IPS DF 6.9 (cell line): ENCODE measurements at regions not wholly inside any gene's neighbourhood (a gene's known extent, or its start where the extent isn't known, plus 50 kb on each side); places are given as distances from the start of the nearest gene placed in this dataset.

Source experiments
- DNase-seq: peaks from one replicate; pipeline ENCODE4 v3.0.0-alpha.2; 2013; ENCODE audit warnings: low read depth, low spot score
- H3K27ac ChIP-seq: one replicate; pipeline ENCODE4 v1.5.1; 2013; ENCODE audit warnings: low read length, control low read depth
- H3K27me3 ChIP-seq: 2 replicates; pipeline ENCODE4 v1.6.1; 2013; ENCODE audit warnings: mild to moderate bottlenecking, low read length; ENCODE audit not compliant: control insufficient read depth, insufficient read depth
- H3K36me3 ChIP-seq: 2 replicates; pipeline ENCODE4 v1.6.1; 2013; ENCODE audit warnings: low read length; ENCODE audit not compliant: control insufficient read depth, insufficient read depth
- H3K4me1 ChIP-seq: 2 replicates; pipeline ENCODE4 v1.6.1; 2013; ENCODE audit warnings: low read length; ENCODE audit not compliant: control insufficient read depth, insufficient read depth
- H3K4me3 ChIP-seq: 2 replicates; pipeline ENCODE4 v1.5.1; 2013; ENCODE audit warnings: mild to moderate bottlenecking, low read length
- H3K9me3 ChIP-seq: 2 replicates; pipeline ENCODE4 v1.6.1; 2013; ENCODE audit warnings: low read length, inconsistent platforms; ENCODE audit not compliant: control insufficient read depth, insufficient read depth
- WGBS: extraction: QIAGEN DNeasy Blood & Tissue Kit; methylation state at CpG from one replicate; pipeline ENCODE4 v1.1.7; 2013; ENCODE audit warnings: mixed read lengths, missing lambda C conversion rate; ENCODE audit not compliant: insufficient read length, insufficient coverage; 5-methylcytosine and 5-hydroxymethylcytosine counted together

- Histone ChIP-seq H3K27ac (no peak overlapping the region), H3K4me1 (0 out of 2 replicates have a peak, but pooled peaks cover 2% of the 10 kb centered on the region), H3K9me3 (no peaks in the 10 kb centered on the region), H3K4me3 (no peak overlapping the region), H3K36me3 (no peaks in the 10 kb centered on the region), H3K27me3 (no peaks in the 10 kb centered on the region)
- DNase-seq: no peak
These were observed 698.3 kb downstream of the MAFB start for GRCh38 chr20:39990692-39991091.

GRCh38 chr20:39988991-39989390, 700.0 kb downstream of the MAFB start:
- DNase-seq: no peak
- Histone ChIP-seq H3K4me3 (no peak overlapping the region), H3K36me3 (no peaks in the 10 kb centered on the region), H3K9me3 (no peaks in the 10 kb centered on the region), H3K27ac (no peak overlapping the region), H3K4me1 (0 out of 2 replicates have a peak, but pooled peaks cover 2% of the 10 kb centered on the region), H3K27me3 (no peaks in the 10 kb centered on the region)
- no CpG with 5 or more reads among the region's 1 CpG for WGBS

DNA sequence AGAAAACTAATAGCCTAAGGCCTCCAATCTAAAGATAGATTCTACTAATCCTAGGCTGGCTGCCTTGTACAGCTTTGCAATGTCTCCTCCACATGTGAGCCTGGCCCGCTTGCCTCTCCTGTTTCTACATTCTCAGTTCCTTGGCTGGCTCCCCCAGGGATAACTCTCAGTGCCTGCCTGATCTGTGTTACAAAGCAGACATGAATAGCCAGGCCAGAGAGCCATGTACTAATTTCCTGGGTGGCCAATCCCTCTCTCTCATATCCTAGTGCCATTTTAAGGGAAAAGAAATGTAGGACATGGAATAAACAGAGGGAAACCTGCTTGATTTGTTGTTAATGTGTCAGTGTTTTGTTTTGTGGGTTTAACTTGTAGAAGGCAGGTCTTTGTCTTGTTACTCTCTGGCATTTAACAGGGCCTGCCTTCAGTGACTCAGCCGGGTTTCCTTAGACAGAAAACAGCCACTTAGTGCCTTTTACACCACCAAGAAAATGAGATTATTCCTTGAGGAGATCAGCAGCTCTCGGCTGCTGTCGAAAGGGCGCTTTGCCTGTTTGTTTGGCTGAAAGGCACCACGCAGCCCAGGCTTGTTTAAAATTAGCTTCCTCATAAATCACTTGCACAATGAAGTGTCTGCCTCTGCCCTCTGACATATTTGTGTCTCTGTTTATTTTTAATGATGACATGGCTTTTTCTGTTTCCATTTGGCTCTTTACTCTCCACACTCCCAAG, 702.7 kb downstream of the MAFB start:
- Histone ChIP-seq H3K27me3 (no peaks in the 10 kb centered on the region), H3K27ac (no peak overlapping the region), H3K4me1 (0 out of 2 replicates have a peak, but pooled peaks cover 2% of the 10 kb centered on the region), H3K9me3 (no peaks in the 10 kb centered on the region), H3K4me3 (no peak overlapping the region), H3K36me3 (no peaks in the 10 kb centered on the region)
- no CpG with 5 or more reads among the region's 6 CpGs for WGBS
- no peak for DNase-seq

- Histone ChIP-seq H3K27me3 (no peaks in the 10 kb centered on the region), H3K4me1 (0 out of 2 replicates have a peak, but pooled peaks cover 2% of the 10 kb centered on the region), H3K4me3 (no peak overlapping the region), H3K9me3 (no peaks in the 10 kb centered on the region), H3K36me3 (no peaks in the 10 kb centered on the region), H3K27ac (no peak overlapping the region)
- no peak for DNase-seq
- WGBS: no CpG with 5 or more reads among the region's 5 CpGs
These were observed 703.7 kb downstream of the MAFB start for GRCh38 chr20:39985271-39985827.

GRCh38 chr20:39983655-39984054, 705.4 kb downstream of the MAFB start:
- H3K36me3 ChIP-seq: no peaks in the 10 kb centered on the region
- no CpG with 5 or more reads among the region's 1 CpG for whole genome bisulfite sequencing

DNA sequence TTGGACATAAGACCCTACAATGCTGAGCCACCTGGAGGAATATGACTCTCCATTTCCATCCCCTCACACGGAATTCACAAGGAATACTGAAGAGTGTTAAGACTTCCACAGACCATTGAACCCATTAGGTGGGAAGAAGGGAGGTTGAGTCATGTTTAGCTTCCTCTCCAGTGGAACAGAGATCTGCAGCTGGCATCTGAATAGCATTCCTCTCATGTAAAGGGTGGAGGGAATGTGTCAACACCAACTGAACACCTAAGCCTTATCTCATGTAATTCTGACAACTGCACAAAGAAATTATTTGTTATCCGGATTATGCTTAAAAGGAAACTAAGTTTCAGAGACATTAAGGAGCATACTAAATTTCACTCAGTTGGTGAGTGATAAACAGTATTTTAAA, 705.9 kb downstream of the MAFB start:
- no peak for DNase-seq
- Histone ChIP-seq H3K9me3 (no peaks in the 10 kb centered on the region), H3K27me3 (no peaks in the 10 kb centered on the region), H3K4me3 (no peak overlapping the region), H3K27ac (no peak overlapping the region), H3K4me1 (0 out of 2 replicates have a peak, but pooled peaks cover 2% of the 10 kb centered on the region), H3K36me3 (no peaks in the 10 kb centered on the region)
- no CpG with 5 or more reads among the region's 2 CpGs for WGBS

More at GRCh38 chr20:39983655-39984054, 705.4 kb downstream of the MAFB start:
- no peak overlapping the region for H3K4me3 ChIP-seq
- no peak overlapping the region for H3K27ac ChIP-seq
- H3K9me3 ChIP-seq: no peaks in the 10 kb centered on the region
- 0 out of 2 replicates have a peak, but pooled peaks cover 2% of the 10 kb centered on the region for H3K4me1 ChIP-seq
- no peaks in the 10 kb centered on the region for H3K27me3 ChIP-seq
- DNase-seq: no peak

DNA sequence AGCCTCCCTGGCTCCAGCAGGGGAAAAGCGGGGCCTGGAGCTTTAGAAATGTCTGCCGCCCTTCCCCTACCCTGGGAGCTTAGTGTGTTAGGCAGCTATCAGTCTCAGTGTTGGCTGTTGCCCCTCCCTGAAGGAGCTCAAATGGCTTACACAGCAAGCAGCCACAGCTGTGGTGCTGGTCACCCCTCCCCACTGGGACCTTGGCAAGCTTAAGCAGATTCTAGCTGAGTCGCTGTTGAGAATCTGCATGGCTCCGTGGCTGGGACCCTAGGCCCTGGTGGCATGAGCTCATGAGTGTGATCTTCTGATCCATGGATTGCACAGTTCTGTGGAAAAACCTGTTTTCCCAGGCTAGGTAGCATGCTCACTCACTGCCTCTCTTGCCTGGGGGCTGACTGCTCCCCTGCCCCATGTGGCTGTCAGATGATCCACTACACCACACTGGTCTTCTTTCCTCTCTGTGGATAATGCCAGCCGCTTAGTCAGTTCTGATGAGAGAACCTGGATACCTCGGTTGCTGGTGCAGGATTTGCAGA, 714.0 kb downstream of the MAFB start:
- no CpG with 5 or more reads among the region's 6 CpGs for WGBS

DNA sequence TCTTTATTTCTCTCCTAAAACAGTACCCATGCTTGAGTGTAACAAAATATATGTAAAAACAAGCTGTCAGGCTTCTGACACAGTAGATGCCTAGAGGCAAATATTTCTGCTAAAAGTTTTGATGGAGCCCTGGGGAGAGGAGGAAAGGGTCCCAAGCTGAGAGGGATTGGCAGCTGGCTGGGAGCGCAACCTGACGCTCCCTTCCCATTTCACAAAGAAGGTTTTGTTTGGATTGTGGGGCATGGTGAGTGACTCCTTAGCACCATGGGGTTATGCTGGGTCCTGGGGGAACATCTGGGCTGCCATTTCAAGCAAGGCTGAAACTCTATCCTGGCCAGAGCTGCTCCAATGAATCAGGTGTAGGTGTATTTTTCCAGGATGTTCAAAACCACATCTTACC, 720.5 kb downstream of the MAFB start:
- no CpG with 5 or more reads among the region's 2 CpGs for WGBS

More for the DNA sequence above, 714.0 kb downstream of the MAFB start:
- no peaks in the 10 kb centered on the region for H3K36me3 ChIP-seq
- H3K27ac ChIP-seq: no peak overlapping the region
- no peaks in the 10 kb centered on the region for H3K27me3 ChIP-seq
- H3K9me3 ChIP-seq: no peaks in the 10 kb centered on the region
- DNase-seq: no peak
- no peaks in the 10 kb centered on the region for H3K4me1 ChIP-seq
- H3K4me3 ChIP-seq: no peak overlapping the region

GRCh38 chr20:39967806-39968205, 721.2 kb downstream of the MAFB start:
- H3K27me3 ChIP-seq: no peaks in the 10 kb centered on the region
- H3K4me1 ChIP-seq: no peaks in the 10 kb centered on the region
- H3K4me3 ChIP-seq: no peak overlapping the region
- no peaks in the 10 kb centered on the region for H3K36me3 ChIP-seq
- H3K27ac ChIP-seq: no peak overlapping the region
- DNase-seq: no peak
- no peaks in the 10 kb centered on the region for H3K9me3 ChIP-seq

More for the DNA sequence above, 720.5 kb downstream of the MAFB start:
- Histone ChIP-seq H3K27me3 (no peaks in the 10 kb centered on the region), H3K9me3 (no peaks in the 10 kb centered on the region), H3K4me3 (no peak overlapping the region), H3K4me1 (no peaks in the 10 kb centered on the region), H3K36me3 (no peaks in the 10 kb centered on the region), H3K27ac (no peak overlapping the region)
- no peak for DNase-seq

GRCh38 chr20:39961637-39962244, 727.3 kb downstream of the MAFB start:
- H3K4me1 ChIP-seq: no peaks in the 10 kb centered on the region
- no peak overlapping the region for H3K27ac ChIP-seq
- H3K9me3 ChIP-seq: no peaks in the 10 kb centered on the region
- WGBS: no CpG with 5 or more reads among the region's 6 CpGs
- no peaks in the 10 kb centered on the region for H3K36me3 ChIP-seq
- no peak for DNase-seq
- no peak overlapping the region for H3K4me3 ChIP-seq
- no peaks in the 10 kb centered on the region for H3K27me3 ChIP-seq
